PC-3 (cell line): ENCODE measurements at regions not wholly inside any gene's neighbourhood (a gene's known extent, or its start where the extent isn't known, plus 50 kb on each side); places are given as distances from the start of the nearest gene placed in this dataset.

Experiments
- ATAC-seq: fragments of 200-7000 bp; cut with Tn5 transposase; 2 replicates; pipeline ENCODE4 v1.9.1; 2020; ENCODE audit warnings: mild to moderate bottlenecking, moderate library complexity
- BruUV-seq: library from RNA; stranded (reverse); fragments of 400-500 nt; replicated peaks from 2 replicates; lab custom pipeline; 2021; lab: Mats Ljungman, UMichigan
- CTCF ChIA-PET: fragments of 300-600 bp; sonication (Branson Sonifier 250); formaldehyde crosslinking; loops from one replicate; lab custom pipeline; 2022; ENCODE audit warnings: antibody characterized with exemption; lab: Charles Lee
- POLR2A ChIA-PET: fragments of 300-600 bp; sonication (Branson Sonifier 250); formaldehyde crosslinking; loops from one replicate; lab custom pipeline; 2022; ENCODE audit warnings: antibody characterized with exemption; ENCODE audit not compliant: unreplicated experiment; lab: Charles Lee
- DNase-seq: peaks from one replicate; pipeline ENCODE4 v3.0.0-alpha.2; 2015
- H2AFZ ChIP-seq: fragments of 300-600 bp; sonication (generic); 2 replicates; pipeline ENCODE4 v1.6.0; 2016; ENCODE audit warnings: antibody characterized with exemption, low read length
- H3F3A ChIP-seq: fragments of 300-600 bp; sonication (generic); one replicate; pipeline ENCODE4 v1.6.0; 2017; ENCODE audit warnings: antibody characterized with exemption, low read length, control low read depth, mild to moderate bottlenecking; ENCODE audit not compliant: unreplicated experiment
- H3K27ac ChIP-seq: fragments of 300-600 bp; sonication (generic); 2 replicates; pipeline ENCODE4 v1.5.1; 2016; ENCODE audit warnings: mild to moderate bottlenecking, low read length
- H3K27me3 ChIP-seq: fragments of 300-600 bp; sonication (generic); 2 replicates; pipeline ENCODE4 v1.6.1; 2016; ENCODE audit warnings: low read length, mixed read lengths
- H3K36me3 ChIP-seq: fragments of 300-600 bp; sonication (generic); 2 replicates; pipeline ENCODE4 v1.6.1; 2016; ENCODE audit warnings: low read depth, mixed run types, low read length, mixed read lengths
- H3K4me1 ChIP-seq: fragments of 300-600 bp; sonication (generic); 2 replicates; pipeline ENCODE4 v1.5.1; 2016; ENCODE audit warnings: low read length; ENCODE audit not compliant: insufficient read depth
- H3K4me2 ChIP-seq: fragments of 300-600 bp; sonication (generic); 2 replicates; pipeline ENCODE4 v1.6.0; 2016; ENCODE audit warnings: low read length
- H3K4me3 ChIP-seq: fragments of 300-600 bp; sonication (generic); 2 replicates; pipeline ENCODE4 v1.5.1; 2016; ENCODE audit warnings: mild to moderate bottlenecking, low read length, mixed read lengths
- H3K79me2 ChIP-seq: fragments of 300-600 bp; sonication (generic); 2 replicates; pipeline ENCODE4 v1.6.1; 2017; ENCODE audit warnings: low read length, mixed read lengths
- H3K9ac ChIP-seq: fragments of 300-600 bp; sonication (generic); 2 replicates; pipeline ENCODE4 v1.6.0; 2016; ENCODE audit warnings: mild to moderate bottlenecking, low read length
- H3K9me2 ChIP-seq: fragments of 300-600 bp; sonication (generic); replicated peaks from 2 replicates; pipeline ENCODE4 v1.6.1; 2016; ENCODE audit warnings: mixed run types, low read length, mixed read lengths
- H3K9me3 ChIP-seq: fragments of 300-600 bp; sonication (generic); 2 replicates; pipeline ENCODE4 v1.6.1; 2016; ENCODE audit warnings: low read length, mixed read lengths
- H4K20me1 ChIP-seq: fragments of 300-600 bp; sonication (generic); 2 replicates; pipeline ENCODE4 v1.6.1; 2016; ENCODE audit warnings: low read length, mixed read lengths
- CTCF ChIP-seq: fragments of 300-600 bp; sonication (generic); conservative IDR thresholded peaks from 2 replicates; pipeline ENCODE4 v1.5.1; 2017; ENCODE audit warnings: antibody characterized with exemption, low read depth, mild to moderate bottlenecking, low read length
- EZH2 ChIP-seq: fragments of 300-600 bp; sonication (generic); IDR thresholded peaks from one replicate; pipeline ENCODE4 v1.6.1; 2017; ENCODE audit warnings: antibody characterized with exemption, mild to moderate bottlenecking, low read length; ENCODE audit not compliant: unreplicated experiment
- EZH2phosphoT487 ChIP-seq: fragments of 300-600 bp; sonication (generic); IDR thresholded peaks from 2 replicates; pipeline ENCODE4 v1.6.1; 2018; ENCODE audit warnings: mild to moderate bottlenecking, antibody characterized with exemption, low read length, borderline replicate concordance
- intact Hi-C: fragments of 100-400 bp; cut with micrococcal nuclease; formaldehyde crosslinking; loops from 2 replicates; pipeline ENCODE4 v1.9.0; 2023

DNA sequence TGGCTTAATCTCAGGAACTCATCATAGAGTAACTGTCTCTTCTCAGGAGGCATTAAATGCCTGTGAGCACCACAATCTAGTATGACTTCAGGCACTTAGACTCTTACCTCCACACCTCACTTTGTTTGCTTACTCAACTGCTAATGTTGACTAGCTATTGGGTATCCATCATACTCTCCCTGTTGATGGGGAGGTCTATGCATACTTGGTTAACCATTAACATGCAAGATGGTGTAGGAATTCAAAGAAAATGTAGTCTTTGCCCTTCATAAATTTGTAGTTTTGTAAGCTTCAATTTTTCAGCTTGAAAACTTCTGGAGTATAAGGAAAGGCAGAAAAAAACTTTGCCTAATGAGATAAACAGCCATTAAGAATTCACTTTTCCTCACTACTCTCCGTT, 501.0 kb upstream of the MARCKS start:
- no peak overlapping the region for H3K4me3 ChIP-seq
- no peak overlapping the region for H3K27ac ChIP-seq
- no peaks in the 10 kb centered on the region for H3K9me3 ChIP-seq
- H3K4me1 ChIP-seq = peaks cover 51% of the 10 kb centered on the region
- no TSS peak for BruUV-seq
- H4K20me1 ChIP-seq = no peaks in the 10 kb centered on the region
- H2AFZ ChIP-seq = no peak overlapping the region
- ATAC-seq (no peak), DNase-seq (no peak)
- ChIA-PET CTCF (no interaction called here), POLR2A (no interaction called here)
- no peaks in the 10 kb centered on the region for H3K27me3 ChIP-seq
- H3K79me2 ChIP-seq = no peaks in the 10 kb centered on the region
- no peak for TF ChIP-seq EZH2phosphoT487
- no peak for TF ChIP-seq EZH2
- TF ChIP-seq CTCF = no peak
- no peaks in the 10 kb centered on the region for H3F3A ChIP-seq
- H3K9me2 ChIP-seq = no peaks in the 10 kb centered on the region
- H3K9ac ChIP-seq = no peak overlapping the region
- intact Hi-C loops = no loop called here
- no peaks in the 10 kb centered on the region for H3K36me3 ChIP-seq
- no peak overlapping the region for H3K4me2 ChIP-seq

- Histone ChIP-seq H3K4me2 (no peak overlapping the region), H2AFZ (no peak overlapping the region), H3K79me2 (no peaks in the 10 kb centered on the region), H3K4me1 (peaks cover 52% of the 10 kb centered on the region), H3K27me3 (no peaks in the 10 kb centered on the region), H3K27ac (no peak overlapping the region), H3K9ac (no peak overlapping the region), H3K36me3 (no peaks in the 10 kb centered on the region), H3K9me2 (no peaks in the 10 kb centered on the region), H3K9me3 (no peaks in the 10 kb centered on the region), H3F3A (no peaks in the 10 kb centered on the region), H4K20me1 (no peaks in the 10 kb centered on the region), H3K4me3 (no peak overlapping the region)
- ChIA-PET POLR2A (no interaction called here), CTCF (no interaction called here)
- DNase-seq (no peak), ATAC-seq (no peak)
- intact Hi-C loops = no loop called here
- BruUV-seq = no TSS peak
- TF ChIP-seq EZH2 (no peak), CTCF (no peak), EZH2phosphoT487 (no peak)
These were observed 500.1 kb upstream of the MARCKS start for GRCh38 chr6:113357041-113357440.

DNA sequence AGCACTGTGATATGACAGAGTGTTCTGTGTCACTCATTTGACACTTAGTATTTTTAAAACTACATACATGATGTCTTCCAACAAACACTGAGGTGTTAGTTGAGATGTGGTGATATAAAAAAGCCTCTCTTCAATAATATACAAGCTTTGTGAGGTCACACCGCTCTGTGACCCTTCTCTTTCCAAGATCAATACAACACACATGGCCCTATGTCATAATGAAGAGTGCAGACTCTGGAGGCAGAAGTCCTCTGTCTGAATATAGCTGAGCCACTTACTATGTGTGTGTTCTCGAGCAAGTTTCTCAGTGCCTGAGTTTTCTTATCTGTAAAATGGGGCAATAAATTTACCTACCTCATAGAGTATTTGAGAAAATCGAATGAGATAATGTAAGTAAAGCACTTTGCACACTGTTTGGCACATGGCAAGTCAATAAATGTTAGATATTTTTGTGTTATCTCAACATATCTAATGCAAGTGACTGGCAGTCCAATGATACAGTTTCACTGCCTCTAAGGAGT, 499.0 kb upstream of the MARCKS start:
- H3K27me3 ChIP-seq = no peaks in the 10 kb centered on the region
- no peak for DNase-seq
- no peak overlapping the region for H2AFZ ChIP-seq
- H3K79me2 ChIP-seq = no peaks in the 10 kb centered on the region
- no peak overlapping the region for H3K4me2 ChIP-seq
- H3K4me3 ChIP-seq = no peak overlapping the region
- no TSS peak for BruUV-seq
- ChIA-PET POLR2A (no interaction called here), CTCF (no interaction called here)
- H3K9me3 ChIP-seq = no peaks in the 10 kb centered on the region
- H3K4me1 ChIP-seq = peaks cover 52% of the 10 kb centered on the region
- H3K27ac ChIP-seq = no peak overlapping the region
- no peaks in the 10 kb centered on the region for H3K9me2 ChIP-seq
- TF ChIP-seq CTCF (no peak), EZH2phosphoT487 (no peak), EZH2 (no peak)
- intact Hi-C loops = no loop called here
- no peaks in the 10 kb centered on the region for H3F3A ChIP-seq
- no peak for ATAC-seq
- H4K20me1 ChIP-seq = no peaks in the 10 kb centered on the region
- H3K9ac ChIP-seq = no peak overlapping the region
- H3K36me3 ChIP-seq = no peaks in the 10 kb centered on the region
